Upper lobe of right lung (tissue), 1 donor: ENCODE measurements at regions not wholly inside any gene's neighbourhood (a gene's known extent, or its start where the extent isn't known, plus 50 kb on each side); places are given as distances from the start of the nearest gene placed in this dataset.

Source experiments
- ATAC-seq: fragments of 200-7000 bp; cut with Tn5 transposase; one replicate; pipeline ENCODE4 v1.9.1; 2020; ENCODE audit warnings: mild to moderate bottlenecking, moderate library complexity
- DNase-seq: peaks from one replicate; pipeline ENCODE4 v3.0.0-alpha.2; 2020
- H3K27ac ChIP-seq: fragments of 200-600 bp; one replicate; pipeline ENCODE4 v1.8.0; 2022
- H3K27me3 ChIP-seq: fragments of 200-600 bp; one replicate; pipeline ENCODE4 v1.8.0; 2022; ENCODE audit warnings: mild to moderate bottlenecking
- H3K36me3 ChIP-seq: fragments of 200-600 bp; one replicate; pipeline ENCODE4 v1.8.0; 2022
- H3K4me1 ChIP-seq: fragments of 200-600 bp; one replicate; pipeline ENCODE4 v1.8.0; 2022
- H3K4me3 ChIP-seq: fragments of 200-600 bp; one replicate; pipeline ENCODE4 v1.8.0; 2022; ENCODE audit warnings: mild to moderate bottlenecking
- H3K9me3 ChIP-seq: fragments of 200-600 bp; one replicate; pipeline ENCODE4 v1.8.0; 2022
- intact Hi-C: fragments of 100-400 bp; cut with DNase I; formaldehyde crosslinking; loops from one replicate; pipeline ENCODE4 v1.11.0; 2022
- TF ChIP-seq, protein P1 (sequence below): fragments of 200-600 bp; IDR thresholded peaks from one replicate; pipeline ENCODE4 v1.8.0; 2022; ENCODE audit warnings: antibody characterized with exemption
- donor health status: DM: no; HTN: yes; CAD: no; lungs with severe emphysema.

DNA sequence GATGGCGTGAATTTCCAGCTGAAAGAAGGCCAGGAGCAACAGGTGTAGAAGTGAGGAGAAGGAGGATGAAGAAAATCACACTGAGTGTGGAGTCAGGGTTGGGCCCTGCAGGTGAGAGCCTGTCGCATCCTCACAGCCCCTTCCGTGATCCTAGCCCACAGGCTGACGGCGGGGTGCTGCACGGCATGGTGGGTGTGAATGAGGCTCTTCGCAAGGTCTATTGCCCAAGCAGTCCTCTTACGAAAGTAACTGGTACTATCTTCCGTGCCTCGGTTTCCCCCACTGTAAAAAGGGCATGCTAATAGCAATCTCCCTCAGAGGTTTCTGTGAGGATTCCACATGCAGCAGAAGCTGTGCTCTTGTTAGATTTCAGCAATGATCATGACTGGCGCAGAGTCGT lies 129.9 kb upstream of the TNS3 start:
- no peaks in the 10 kb centered on the region for H3K36me3 ChIP-seq
- no peaks in the 10 kb centered on the region for H3K27me3 ChIP-seq
- H3K4me3 ChIP-seq = no peak overlapping the region
- DNase-seq (no peak), ATAC-seq (no peak)
- intact Hi-C loops = no loop called here
- TF ChIP-seq, protein P1, sequence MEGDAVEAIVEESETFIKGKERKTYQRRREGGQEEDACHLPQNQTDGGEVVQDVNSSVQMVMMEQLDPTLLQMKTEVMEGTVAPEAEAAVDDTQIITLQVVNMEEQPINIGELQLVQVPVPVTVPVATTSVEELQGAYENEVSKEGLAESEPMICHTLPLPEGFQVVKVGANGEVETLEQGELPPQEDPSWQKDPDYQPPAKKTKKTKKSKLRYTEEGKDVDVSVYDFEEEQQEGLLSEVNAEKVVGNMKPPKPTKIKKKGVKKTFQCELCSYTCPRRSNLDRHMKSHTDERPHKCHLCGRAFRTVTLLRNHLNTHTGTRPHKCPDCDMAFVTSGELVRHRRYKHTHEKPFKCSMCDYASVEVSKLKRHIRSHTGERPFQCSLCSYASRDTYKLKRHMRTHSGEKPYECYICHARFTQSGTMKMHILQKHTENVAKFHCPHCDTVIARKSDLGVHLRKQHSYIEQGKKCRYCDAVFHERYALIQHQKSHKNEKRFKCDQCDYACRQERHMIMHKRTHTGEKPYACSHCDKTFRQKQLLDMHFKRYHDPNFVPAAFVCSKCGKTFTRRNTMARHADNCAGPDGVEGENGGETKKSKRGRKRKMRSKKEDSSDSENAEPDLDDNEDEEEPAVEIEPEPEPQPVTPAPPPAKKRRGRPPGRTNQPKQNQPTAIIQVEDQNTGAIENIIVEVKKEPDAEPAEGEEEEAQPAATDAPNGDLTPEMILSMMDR = no peak
- no peaks in the 10 kb centered on the region for H3K4me1 ChIP-seq
- H3K27ac ChIP-seq = no peak overlapping the region
- no peaks in the 10 kb centered on the region for H3K9me3 ChIP-seq

DNA sequence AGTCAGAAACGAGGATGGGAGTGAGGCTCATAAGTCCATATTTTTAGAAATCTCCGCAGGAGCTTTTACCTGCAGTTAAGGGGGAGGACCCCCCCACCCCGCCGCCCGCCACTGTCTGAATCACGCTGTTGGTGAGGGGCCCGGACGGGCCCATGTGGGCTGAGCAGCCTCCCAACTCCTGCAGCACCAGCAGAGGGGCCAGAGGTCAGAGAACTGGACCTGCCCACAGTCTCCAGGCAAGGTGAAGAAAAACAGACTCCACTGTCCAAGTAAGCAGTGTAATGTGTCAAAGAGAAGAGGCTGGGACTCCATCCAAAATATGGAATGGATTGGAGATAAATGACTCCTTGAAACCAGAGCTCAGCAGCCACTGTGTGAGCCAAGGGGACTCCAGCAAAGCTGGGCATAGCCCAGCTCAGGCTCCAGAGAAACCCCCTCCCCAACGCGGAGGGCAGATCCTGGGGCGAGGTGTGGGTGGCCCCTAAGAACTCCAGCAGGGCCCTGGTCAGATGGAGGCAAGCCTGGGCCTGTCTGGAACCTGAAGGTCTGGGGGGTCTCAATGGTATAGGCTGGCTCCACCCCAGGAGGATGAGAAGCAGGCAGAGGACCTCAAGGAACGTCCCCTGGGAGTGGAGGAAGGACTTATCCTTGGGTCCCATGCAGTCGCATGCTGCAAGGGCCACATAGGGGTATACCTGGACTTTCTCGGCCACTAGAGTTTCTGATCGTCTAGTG lies 128.5 kb upstream of the TNS3 start:
- TF ChIP-seq, protein P1 = no peak
- H3K4me3 ChIP-seq = no peak overlapping the region
- no peaks in the 10 kb centered on the region for H3K36me3 ChIP-seq
- H3K9me3 ChIP-seq = no peaks in the 10 kb centered on the region
- no peak overlapping the region for H3K27ac ChIP-seq
- ATAC-seq (no peak), DNase-seq (no peak)
- no peaks in the 10 kb centered on the region for H3K27me3 ChIP-seq
- intact Hi-C loops = no loop called here
- no peaks in the 10 kb centered on the region for H3K4me1 ChIP-seq

DNA sequence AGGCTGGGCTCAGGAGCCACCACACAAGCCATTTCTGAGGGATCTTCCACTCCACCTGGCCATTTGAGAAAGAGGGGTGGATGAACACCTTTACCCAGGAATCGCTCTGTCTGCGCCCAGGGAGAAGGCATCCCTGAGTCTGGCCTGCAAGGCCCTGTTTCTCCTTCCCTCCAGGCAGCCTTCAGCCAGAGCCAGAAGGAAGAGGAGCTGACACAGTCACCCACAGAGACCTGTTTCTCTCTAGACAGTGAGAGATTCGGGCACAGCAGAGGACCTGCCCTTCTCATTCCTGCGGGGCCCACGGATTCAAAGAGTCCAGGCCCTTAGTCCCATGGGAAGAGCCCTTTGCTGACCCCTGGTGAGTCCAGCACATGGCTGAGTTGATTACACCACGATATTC lies 127.5 kb upstream of the TNS3 start:
- Histone ChIP-seq H3K27me3 (no peaks in the 10 kb centered on the region), H3K9me3 (no peaks in the 10 kb centered on the region), H3K4me3 (no peak overlapping the region), H3K36me3 (no peaks in the 10 kb centered on the region), H3K27ac (no peak overlapping the region), H3K4me1 (no peaks in the 10 kb centered on the region)
- TF ChIP-seq, protein P1 = no peak
- ATAC-seq = no peak
- intact Hi-C loops = no loop called here
- no peak for DNase-seq

DNA sequence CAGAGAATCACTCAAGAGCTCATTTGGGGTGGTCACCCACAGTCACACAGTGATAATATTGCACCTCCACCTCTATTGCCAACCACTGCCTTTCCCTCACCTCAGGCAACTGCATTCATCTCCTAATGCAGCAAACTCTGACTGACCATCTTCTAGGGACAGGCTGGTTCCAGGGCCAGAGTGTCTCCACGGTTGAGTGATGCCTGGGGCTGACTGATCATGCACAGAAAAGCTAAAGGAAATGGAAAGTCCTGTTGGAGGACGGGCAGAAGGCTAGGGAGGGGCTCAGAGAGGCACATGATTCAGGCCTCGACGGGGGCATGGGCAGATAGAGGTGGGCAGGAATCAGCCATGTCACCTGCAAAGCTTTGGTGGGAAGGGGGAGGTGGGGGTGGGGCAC lies 127.1 kb upstream of the TNS3 start:
- Histone ChIP-seq H3K9me3 (no peaks in the 10 kb centered on the region), H3K36me3 (no peaks in the 10 kb centered on the region), H3K4me3 (no peak overlapping the region), H3K4me1 (no peaks in the 10 kb centered on the region), H3K27me3 (no peaks in the 10 kb centered on the region), H3K27ac (no peak overlapping the region)
- TF ChIP-seq, protein P1 = no peak
- ATAC-seq (no peak), DNase-seq (no peak)
- intact Hi-C loops = no loop called here

DNA sequence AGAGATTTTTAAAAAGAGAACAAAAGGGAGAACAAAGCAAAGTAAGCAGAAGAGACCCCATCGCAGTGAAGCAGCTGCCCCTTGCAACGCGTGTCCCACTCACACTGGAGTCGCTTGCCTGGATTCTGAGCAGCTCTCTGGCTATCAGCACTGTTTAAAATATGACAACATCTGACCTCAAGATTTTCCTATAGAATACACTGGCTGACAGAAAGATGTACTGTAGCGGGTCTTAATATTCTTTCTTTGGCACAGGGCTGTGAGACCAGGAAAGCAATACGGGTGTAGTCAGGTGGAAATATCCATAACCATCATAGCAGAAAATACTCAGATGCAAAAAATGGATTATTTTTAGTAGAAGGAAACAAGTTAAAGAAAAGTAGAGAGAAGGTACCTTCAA lies 125.7 kb upstream of the TNS3 start:
- no peak for ATAC-seq
- Histone ChIP-seq H3K4me3 (no peak overlapping the region), H3K36me3 (no peaks in the 10 kb centered on the region), H3K27ac (no peak overlapping the region), H3K9me3 (no peaks in the 10 kb centered on the region), H3K4me1 (no peaks in the 10 kb centered on the region), H3K27me3 (no peaks in the 10 kb centered on the region)
- DNase-seq = no peak
- TF ChIP-seq, protein P1 = no peak
- intact Hi-C loops = no loop called here

DNA sequence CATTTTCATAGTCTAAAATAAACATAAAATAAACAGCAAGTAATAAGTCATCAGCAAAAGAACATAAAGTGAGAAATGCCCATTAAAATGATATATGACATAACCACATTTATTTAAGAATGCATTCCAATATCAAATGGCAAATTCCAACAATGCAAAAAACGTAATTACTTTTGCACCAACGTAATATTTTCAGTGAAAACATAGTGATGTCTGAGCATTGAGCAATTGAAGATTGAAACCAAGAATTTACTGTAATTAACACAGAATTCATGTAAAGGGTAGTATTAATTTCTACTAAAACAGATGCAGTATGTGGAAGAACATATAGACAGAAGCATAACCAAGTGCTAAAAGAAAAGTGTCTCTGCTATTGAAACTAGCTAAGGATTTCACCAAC lies 123.0 kb upstream of the TNS3 start:
- ATAC-seq (no peak), DNase-seq (no peak)
- Histone ChIP-seq H3K27ac (no peak overlapping the region), H3K4me1 (no peaks in the 10 kb centered on the region), H3K9me3 (no peaks in the 10 kb centered on the region), H3K36me3 (no peaks in the 10 kb centered on the region), H3K4me3 (no peak overlapping the region), H3K27me3 (no peaks in the 10 kb centered on the region)
- intact Hi-C loops = no loop called here
- TF ChIP-seq, protein P1 = no peak
